ENCODE measurements at regions not wholly inside any gene's neighbourhood (a gene's known extent, or its start where the extent isn't known, plus 50 kb on each side); places are given as distances from the start of the nearest gene placed in this dataset.

DNA sequence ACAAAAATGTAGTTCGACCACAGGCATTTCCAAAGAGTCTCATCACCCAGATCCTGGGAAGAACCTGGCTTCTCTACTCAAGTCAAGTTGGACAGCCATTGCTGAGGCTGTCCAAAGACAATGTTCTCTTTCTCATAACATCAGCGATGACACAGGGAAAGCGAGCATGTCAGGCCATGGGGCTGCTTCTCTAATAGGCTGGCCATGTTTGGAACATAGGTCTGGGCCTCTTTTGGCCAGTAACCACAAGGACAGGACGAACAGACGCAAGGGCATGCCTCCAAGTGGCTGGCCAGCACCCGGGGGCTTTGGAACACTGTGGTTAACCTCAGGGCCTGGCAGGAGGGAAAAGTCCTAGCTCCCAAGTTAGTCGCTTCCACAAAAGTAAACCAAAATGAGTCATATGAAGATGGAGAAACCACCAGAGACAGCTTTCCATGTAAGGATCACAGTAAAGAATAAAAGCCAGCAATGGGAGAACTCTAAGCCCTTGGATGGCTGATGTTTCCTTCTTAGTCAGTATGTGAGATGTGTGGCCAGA is 80.6 kb upstream of the SLC44A3 start:
- CTCF ChIA-PET = interaction anchor here (0.7 to 1.6 kb wide), 4 partner anchors 30 to 66 kb away, joined by 3 to 4 read pairs (median 4); no protein-coding TSS in a partner anchor
- TF ChIP-seq, protein P1, sequence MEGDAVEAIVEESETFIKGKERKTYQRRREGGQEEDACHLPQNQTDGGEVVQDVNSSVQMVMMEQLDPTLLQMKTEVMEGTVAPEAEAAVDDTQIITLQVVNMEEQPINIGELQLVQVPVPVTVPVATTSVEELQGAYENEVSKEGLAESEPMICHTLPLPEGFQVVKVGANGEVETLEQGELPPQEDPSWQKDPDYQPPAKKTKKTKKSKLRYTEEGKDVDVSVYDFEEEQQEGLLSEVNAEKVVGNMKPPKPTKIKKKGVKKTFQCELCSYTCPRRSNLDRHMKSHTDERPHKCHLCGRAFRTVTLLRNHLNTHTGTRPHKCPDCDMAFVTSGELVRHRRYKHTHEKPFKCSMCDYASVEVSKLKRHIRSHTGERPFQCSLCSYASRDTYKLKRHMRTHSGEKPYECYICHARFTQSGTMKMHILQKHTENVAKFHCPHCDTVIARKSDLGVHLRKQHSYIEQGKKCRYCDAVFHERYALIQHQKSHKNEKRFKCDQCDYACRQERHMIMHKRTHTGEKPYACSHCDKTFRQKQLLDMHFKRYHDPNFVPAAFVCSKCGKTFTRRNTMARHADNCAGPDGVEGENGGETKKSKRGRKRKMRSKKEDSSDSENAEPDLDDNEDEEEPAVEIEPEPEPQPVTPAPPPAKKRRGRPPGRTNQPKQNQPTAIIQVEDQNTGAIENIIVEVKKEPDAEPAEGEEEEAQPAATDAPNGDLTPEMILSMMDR (IDR thresholded peaks at IDR 0.05; ENCODE audit: insufficient read depth, low read depth, low read length) = no peak
- peak; percentile 57 for DNase-seq (ENCODE audit: low read depth)
- POLR2A ChIA-PET = no interaction called here
- H3K36me3 ChIP-seq (ENCODE audit: control insufficient read depth, insufficient read depth, low read length) = no peaks in the 10 kb centered on the region
- H3K4me3 ChIP-seq (ENCODE audit: low read depth, low read length) = no peak overlapping the region
- H3K27me3 ChIP-seq (ENCODE audit: control insufficient read depth, insufficient read depth, low read length) = no peaks in the 10 kb centered on the region

DNA sequence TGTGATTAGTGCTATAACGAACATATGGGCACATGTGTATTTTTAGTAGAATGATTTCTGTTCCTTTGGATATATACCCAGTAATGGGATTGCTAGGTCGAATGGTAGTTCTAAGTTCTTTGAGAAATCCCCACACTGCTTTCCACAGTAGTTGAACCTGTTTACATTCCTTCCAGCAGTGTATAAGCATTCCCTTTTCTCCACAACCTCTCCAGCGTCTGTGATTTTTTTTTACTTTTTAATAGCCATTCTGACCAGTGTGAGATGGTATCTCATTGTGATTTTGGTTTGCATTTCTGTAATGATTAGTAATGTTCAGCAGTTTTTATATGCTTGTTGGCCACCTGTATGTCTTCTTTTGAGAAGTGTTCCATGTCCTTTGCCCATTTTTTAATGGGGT is 81.8 kb upstream of the SLC44A3 start:
- CTCF ChIA-PET = no interaction called here
- no peak for DNase-seq (ENCODE audit: low read depth)
- TF ChIP-seq, protein P1 (IDR thresholded peaks at IDR 0.05; ENCODE audit: insufficient read depth, low read depth, low read length) = peak; percentile 20; the same call in 1 of the 2 replicates

DNA sequence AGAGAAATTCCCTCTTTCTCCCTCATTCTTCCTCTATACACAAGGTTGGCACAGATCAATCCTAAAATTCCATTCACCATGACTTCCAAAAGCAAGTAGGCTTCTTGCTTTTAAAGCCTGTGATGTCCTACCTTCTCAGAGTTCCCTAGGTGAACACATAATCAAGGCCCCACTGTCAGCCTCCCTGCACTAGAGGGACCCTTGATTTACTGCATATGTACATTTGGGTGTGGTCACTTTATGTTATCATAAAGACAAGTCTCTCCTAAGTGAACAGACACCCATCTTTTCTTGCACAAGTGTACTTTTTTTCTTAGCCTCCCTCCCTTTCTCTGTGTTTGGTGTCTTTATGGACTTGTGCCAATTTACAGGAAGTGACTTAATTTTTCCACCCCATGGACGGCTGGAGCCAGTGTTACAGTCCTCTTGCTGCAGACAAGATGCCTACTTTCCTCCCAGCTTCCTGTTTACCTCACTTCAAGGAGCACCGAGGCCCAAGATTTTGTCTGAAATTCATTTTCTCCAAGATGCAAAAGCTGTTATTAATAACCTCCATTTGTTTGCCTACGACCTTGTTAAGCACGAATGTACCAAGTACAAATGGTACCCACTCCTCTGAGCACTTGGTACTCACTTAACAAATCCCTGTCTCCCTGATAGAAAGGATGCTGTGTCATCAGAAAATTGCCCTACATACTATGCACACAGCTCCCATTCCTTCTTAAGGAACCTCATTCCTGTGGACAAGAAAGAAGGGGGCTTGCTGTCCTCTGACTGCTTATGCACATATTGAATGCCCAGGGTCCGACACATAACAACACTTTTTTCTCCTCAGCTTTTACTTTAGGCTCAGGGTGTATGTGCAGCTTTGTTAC is 82.8 kb upstream of the SLC44A3 start:
- Histone ChIP-seq H3K36me3 (ENCODE audit: control insufficient read depth, insufficient read depth, low read length) (no peaks in the 10 kb centered on the region), H3K27me3 (ENCODE audit: control insufficient read depth, insufficient read depth, low read length) (no peaks in the 10 kb centered on the region), H3K4me3 (ENCODE audit: low read depth, low read length) (no peak overlapping the region)
- ChIA-PET POLR2A (interaction anchor here (0.6 kb wide), 1 partner anchor 94 kb away, joined by 3 read pairs; no protein-coding TSS in a partner anchor), CTCF (interaction anchor here (0.8 kb wide), 1 partner anchor 8 kb away, joined by 5 read pairs; no protein-coding TSS in a partner anchor)
- DNase-seq (ENCODE audit: low read depth) = no peak
- TF ChIP-seq, protein P1 (IDR thresholded peaks at IDR 0.05; ENCODE audit: insufficient read depth, low read depth, low read length) = no peak

More for the DNA sequence above, 81.8 kb upstream of the SLC44A3 start:
- no peak overlapping the region for H3K4me3 ChIP-seq (ENCODE audit: low read depth, low read length)
- H3K36me3 ChIP-seq (ENCODE audit: control insufficient read depth, insufficient read depth, low read length) = no peaks in the 10 kb centered on the region
- H3K27me3 ChIP-seq (ENCODE audit: control insufficient read depth, insufficient read depth, low read length) = no peaks in the 10 kb centered on the region
- POLR2A ChIA-PET = no interaction called here

DNA sequence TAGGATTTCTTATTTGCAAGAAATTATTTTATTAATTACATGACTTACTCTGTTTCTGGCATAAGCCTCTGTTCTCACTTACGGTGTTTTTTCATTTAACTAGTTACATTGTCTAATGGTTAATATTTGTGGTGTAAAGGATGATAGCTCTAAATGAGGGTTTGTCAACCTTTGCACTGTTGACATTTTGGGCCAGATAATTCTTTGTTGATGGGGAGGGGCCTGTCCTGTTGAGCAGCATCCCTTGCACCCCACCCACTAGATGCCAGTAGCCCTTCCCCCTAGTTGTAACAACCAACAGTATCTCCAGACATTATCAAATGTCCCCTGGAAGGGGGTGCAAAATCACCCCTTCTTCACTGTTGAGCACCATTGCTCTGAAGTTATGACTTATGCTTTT is 83.6 kb upstream of the SLC44A3 start:
- Histone ChIP-seq H3K4me3 (ENCODE audit: low read depth, low read length) (no peak overlapping the region), H3K27me3 (ENCODE audit: control insufficient read depth, insufficient read depth, low read length) (no peaks in the 10 kb centered on the region), H3K36me3 (ENCODE audit: control insufficient read depth, insufficient read depth, low read length) (no peaks in the 10 kb centered on the region)
- CTCF ChIA-PET = no interaction called here
- POLR2A ChIA-PET = no interaction called here
- TF ChIP-seq, protein P1 (IDR thresholded peaks at IDR 0.05; ENCODE audit: insufficient read depth, low read depth, low read length) = no peak
- no peak for DNase-seq (ENCODE audit: low read depth)

DNA sequence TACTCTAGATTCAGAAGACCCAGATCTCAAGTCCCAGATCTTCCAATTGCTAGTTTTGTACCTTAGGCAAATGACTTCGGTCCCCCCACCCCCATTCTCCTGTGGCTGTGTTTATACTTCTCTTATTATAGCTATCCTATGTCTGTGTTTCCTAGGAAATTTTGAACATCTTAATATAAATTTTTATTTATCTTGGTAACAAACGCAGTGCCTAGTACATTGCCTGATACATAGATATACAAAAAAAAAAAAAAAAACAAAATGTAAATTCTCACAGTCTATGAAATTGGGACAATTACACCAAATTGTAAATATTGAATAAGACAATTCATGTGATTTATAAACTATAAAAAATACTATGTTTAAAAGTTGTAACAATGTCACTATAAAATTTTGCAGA is 84.1 kb upstream of the SLC44A3 start:
- ChIA-PET POLR2A (no interaction called here), CTCF (no interaction called here)
- H3K4me3 ChIP-seq (ENCODE audit: low read depth, low read length) = no peak overlapping the region
- no peak for DNase-seq (ENCODE audit: low read depth)
- H3K36me3 ChIP-seq (ENCODE audit: control insufficient read depth, insufficient read depth, low read length) = no peaks in the 10 kb centered on the region
- H3K27me3 ChIP-seq (ENCODE audit: control insufficient read depth, insufficient read depth, low read length) = no peaks in the 10 kb centered on the region
- TF ChIP-seq, protein P1 (IDR thresholded peaks at IDR 0.05; ENCODE audit: insufficient read depth, low read depth, low read length) = no peak

Data from BJ (cell line).